ENCODE measurements at regions not wholly inside any gene's neighbourhood (a gene's known extent, or its start where the extent isn't known, plus 50 kb on each side); places are given as distances from the start of the nearest gene placed in this dataset.

DNA sequence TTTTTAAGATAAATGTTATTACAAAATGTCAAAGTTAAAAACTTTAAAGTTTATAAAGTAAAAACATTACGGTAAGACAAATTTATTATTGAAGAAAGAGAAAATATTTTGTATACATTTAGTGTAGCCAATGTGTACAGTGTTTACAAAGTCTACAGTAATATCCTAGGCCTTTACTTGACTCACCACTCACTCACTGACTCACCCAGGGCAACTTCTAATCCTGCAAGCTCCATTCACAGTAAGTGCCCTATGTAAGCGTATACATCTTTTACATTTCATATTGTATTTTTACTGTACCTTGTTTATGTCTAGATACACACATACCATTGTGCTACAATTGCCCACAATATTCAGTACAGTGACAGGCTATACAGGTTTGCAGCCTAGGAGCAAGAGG lies 448.2 kb downstream of the KCTD12 start:
- TF ChIP-seq POLR2A (IDR thresholded peaks at IDR 0.05) (no peak), CTCF (IDR thresholded peaks at IDR 0.05) (no peak), EP300 (IDR thresholded peaks at IDR 0.05) (no peak)

Data from ovary (tissue), 3 donors.